HEK293T (cell line): ENCODE measurements at regions not wholly inside any gene's neighbourhood (a gene's known extent, or its start where the extent isn't known, plus 50 kb on each side); places are given as distances from the start of the nearest gene placed in this dataset.

Experiments used
- ARNT ChIP-seq: fragments of 450-650 bp; IDR thresholded peaks from 2 replicates; pipeline ENCODE4 v1.6.1; 2017; ENCODE audit warnings: mild to moderate bottlenecking
- BHLHE40 ChIP-seq: fragments of 450-650 bp; IDR thresholded peaks from 2 replicates; pipeline ENCODE4 v1.6.1; 2016; ENCODE audit warnings: mild to moderate bottlenecking, moderate library complexity, borderline replicate concordance
- ELF4 ChIP-seq: fragments of 450-650 bp; IDR thresholded peaks from 2 replicates; pipeline ENCODE4 v1.6.1; 2017; ENCODE audit warnings: antibody characterized with exemption
- FOXA1 ChIP-seq: fragments of 450-650 bp; IDR thresholded peaks from 2 replicates; pipeline ENCODE4 v1.6.1; 2016; ENCODE audit warnings: mild to moderate bottlenecking
- FOXM1 ChIP-seq: fragments of 450-650 bp; IDR thresholded peaks from 2 replicates; pipeline ENCODE4 v1.6.1; 2017; ENCODE audit warnings: mild to moderate bottlenecking, borderline replicate concordance
- LEF1 ChIP-seq: fragments of 450-650 bp; IDR thresholded peaks from 2 replicates; pipeline ENCODE4 v1.6.1; 2017; ENCODE audit warnings: mild to moderate bottlenecking, borderline replicate concordance
- NFRKB ChIP-seq: fragments of 450-650 bp; IDR thresholded peaks from 2 replicates; pipeline ENCODE4 v1.6.1; 2016; ENCODE audit warnings: mild to moderate bottlenecking, moderate library complexity
- SP1 ChIP-seq: fragments of 450-650 bp; IDR thresholded peaks from 2 replicates; pipeline ENCODE4 v1.6.1; 2017
- SUZ12 ChIP-seq: fragments of 450-650 bp; IDR thresholded peaks from 2 replicates; pipeline ENCODE4 v1.6.1; 2016; ENCODE audit warnings: mild to moderate bottlenecking
- ZNF384 ChIP-seq: fragments of 450-650 bp; IDR thresholded peaks from 2 replicates; pipeline ENCODE4 v1.6.1; 2016
- TF ChIP-seq, protein P1 (sequence below): fragments of 450-650 bp; IDR thresholded peaks from 2 replicates; pipeline ENCODE4 v1.6.1; 2016

- TF ChIP-seq LEF1 (no peak), SP1 (no peak), FOXM1 (no peak), ZNF384 (no peak), ARNT (no peak), ELF4 (no peak), FOXA1 (no peak), SUZ12 (no peak), NFRKB (no peak), BHLHE40 (no peak)
- TF ChIP-seq, protein P1, sequence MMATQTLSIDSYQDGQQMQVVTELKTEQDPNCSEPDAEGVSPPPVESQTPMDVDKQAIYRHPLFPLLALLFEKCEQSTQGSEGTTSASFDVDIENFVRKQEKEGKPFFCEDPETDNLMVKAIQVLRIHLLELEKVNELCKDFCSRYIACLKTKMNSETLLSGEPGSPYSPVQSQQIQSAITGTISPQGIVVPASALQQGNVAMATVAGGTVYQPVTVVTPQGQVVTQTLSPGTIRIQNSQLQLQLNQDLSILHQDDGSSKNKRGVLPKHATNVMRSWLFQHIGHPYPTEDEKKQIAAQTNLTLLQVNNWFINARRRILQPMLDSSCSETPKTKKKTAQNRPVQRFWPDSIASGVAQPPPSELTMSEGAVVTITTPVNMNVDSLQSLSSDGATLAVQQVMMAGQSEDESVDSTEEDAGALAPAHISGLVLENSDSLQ = no peak
Measured at GRCh38 chr1:178578541-178578940, 65.6 kb downstream of the TEX35 start.
